ENCODE measurements at regions not wholly inside any gene's neighbourhood (a gene's known extent, or its start where the extent isn't known, plus 50 kb on each side); places are given as distances from the start of the nearest gene placed in this dataset.

DNA sequence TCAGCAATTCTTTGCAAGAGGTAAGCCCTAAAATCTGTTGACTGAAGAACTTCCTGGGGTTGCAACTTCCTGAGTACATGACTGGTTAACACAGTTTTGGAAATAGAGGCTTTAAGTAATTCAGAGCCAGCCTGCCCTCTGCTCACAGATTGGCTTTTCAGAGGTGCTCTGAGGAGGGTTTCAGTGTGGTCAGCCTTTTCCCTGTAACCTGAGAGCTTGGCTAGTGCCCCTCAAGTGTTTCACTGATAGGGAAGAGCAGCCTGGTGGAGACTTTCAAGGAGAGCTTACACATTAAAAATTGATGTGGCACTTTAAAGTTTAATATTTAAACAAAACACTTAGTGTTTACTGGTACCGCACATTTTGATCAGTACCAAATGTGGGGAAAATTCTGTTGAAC is 56.7 kb upstream of the FOXB2 start:
- TF ChIP-seq, protein P1, sequence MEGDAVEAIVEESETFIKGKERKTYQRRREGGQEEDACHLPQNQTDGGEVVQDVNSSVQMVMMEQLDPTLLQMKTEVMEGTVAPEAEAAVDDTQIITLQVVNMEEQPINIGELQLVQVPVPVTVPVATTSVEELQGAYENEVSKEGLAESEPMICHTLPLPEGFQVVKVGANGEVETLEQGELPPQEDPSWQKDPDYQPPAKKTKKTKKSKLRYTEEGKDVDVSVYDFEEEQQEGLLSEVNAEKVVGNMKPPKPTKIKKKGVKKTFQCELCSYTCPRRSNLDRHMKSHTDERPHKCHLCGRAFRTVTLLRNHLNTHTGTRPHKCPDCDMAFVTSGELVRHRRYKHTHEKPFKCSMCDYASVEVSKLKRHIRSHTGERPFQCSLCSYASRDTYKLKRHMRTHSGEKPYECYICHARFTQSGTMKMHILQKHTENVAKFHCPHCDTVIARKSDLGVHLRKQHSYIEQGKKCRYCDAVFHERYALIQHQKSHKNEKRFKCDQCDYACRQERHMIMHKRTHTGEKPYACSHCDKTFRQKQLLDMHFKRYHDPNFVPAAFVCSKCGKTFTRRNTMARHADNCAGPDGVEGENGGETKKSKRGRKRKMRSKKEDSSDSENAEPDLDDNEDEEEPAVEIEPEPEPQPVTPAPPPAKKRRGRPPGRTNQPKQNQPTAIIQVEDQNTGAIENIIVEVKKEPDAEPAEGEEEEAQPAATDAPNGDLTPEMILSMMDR (IDR thresholded peaks at IDR 0.05; ENCODE audit: control extremely low read depth in 1 of 3, insufficient read depth in 1 of 3, low read depth in 1 of 3, low read length in 3 of 3), result no peak
- no peak for TF ChIP-seq POLR2AphosphoS5 (IDR thresholded peaks at IDR 0.05; ENCODE audit: low read depth, low read length)
